GM21515 (cell line): ENCODE measurements at regions not wholly inside any gene's neighbourhood (a gene's known extent, or its start where the extent isn't known, plus 50 kb on each side); places are given as distances from the start of the nearest gene placed in this dataset.
"Not testable (repeated sequence)": the region's sequence is repeated elsewhere in the genome, so short reads cannot be mapped to it uniquely, and the experiment has no call there.

Experiments used
- ATAC-seq: cut with Tn5 transposase; IDR thresholded peaks from one replicate; pipeline ENCODE4 v1.9.1; 2021; ENCODE audit not compliant: unreplicated experiment

DNA sequence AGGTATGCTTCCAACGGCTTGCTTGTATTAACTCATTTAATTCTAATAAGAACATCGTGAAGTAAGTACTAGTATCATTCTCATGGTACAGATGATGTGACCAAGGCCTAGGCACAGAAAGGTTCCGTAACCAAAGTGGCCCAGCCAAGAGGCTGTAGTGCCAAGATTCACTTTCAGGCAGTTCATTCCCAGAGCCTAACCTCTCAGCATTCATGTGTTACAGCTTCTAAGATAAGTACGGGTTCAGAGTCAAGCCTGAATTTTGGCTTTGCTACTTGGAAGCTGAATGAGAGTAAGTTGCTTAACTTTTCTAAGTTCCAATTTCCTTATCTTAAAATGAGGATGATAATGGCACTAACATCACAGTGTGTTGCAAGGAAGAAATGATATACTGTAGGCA is 379.9 kb downstream of the AEBP2 start:
- no peak for ATAC-seq

GRCh38 chr12:19822476-19822875 is 383.2 kb downstream of the AEBP2 start:
- no peak for ATAC-seq

- not testable (repeated sequence) for ATAC-seq
Observed at GRCh38 chr12:19823326-19823725, 384.0 kb downstream of the AEBP2 start.

GRCh38 chr12:19826980-19827550 is 387.8 kb downstream of the AEBP2 start:
- no peak for ATAC-seq

GRCh38 chr12:19829100-19829853 is 390.0 kb downstream of the AEBP2 start:
- ATAC-seq: no peak

DNA sequence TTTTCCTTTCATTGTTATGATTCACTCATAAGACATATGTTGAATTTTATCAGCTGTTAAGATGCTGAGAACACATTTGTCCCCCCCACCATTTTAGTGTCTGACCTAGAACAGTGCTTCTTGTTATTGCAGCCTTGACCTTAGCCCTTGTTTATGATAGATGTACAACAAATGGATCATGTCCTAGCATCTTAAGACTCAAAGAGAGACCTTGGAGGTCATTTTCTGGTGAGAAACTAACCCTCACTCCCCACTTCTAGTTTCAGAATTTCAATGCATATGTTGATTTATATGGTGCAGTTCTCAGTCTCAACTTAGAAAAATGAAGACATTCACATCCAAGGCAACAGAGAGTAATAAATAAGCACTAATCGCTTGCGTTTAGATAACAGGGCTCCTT is 391.2 kb downstream of the AEBP2 start:
- no peak for ATAC-seq

- no peak for ATAC-seq
Observed at GRCh38 chr12:19833775-19834501, 394.6 kb downstream of the AEBP2 start.

DNA sequence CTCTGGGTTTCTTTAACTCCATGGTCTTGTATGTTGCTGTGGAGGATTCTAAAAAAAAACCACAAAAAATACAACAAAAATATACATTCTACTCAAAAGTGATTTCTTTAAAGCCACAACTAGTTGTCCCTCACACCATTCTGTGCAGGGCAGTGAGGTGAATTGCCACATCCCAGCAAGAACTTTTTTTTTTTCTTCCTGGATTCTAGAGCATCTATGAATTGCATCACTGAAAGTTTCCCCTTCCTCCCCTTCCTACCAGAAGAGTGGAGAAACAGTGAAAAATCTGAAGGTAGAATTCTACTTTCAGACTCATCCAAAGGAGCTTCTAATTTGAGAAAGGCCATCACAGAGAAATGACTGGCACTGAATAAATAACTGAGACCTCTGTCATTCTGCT is 395.3 kb downstream of the AEBP2 start:
- ATAC-seq: no peak

DNA sequence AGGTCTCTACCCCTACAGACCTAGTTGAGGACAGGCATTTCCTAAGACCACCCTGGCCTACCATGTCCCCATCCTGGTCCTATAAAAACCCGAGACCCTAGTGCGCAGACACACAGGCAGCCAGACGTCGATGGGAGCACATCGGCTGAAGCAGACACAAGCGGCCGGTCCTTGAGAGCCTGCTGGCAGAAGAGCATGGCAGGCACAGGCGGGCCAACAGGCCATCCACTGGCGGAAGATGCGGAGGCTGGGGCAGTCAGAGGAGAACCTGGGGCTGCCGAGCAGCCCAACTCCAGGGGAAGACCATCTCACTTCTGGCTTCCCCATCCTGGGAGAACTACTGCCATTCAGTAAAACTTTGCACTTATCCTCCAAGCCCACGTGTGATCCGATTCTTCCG is 396.8 kb downstream of the AEBP2 start:
- ATAC-seq: no peak

- no peak for ATAC-seq
Observed at GRCh38 chr12:19836456-19836855, 397.2 kb downstream of the AEBP2 start.

- ATAC-seq: no peak
Observed at GRCh38 chr12:19837543-19837942, 398.3 kb downstream of the AEBP2 start.

GRCh38 chr12:19841451-19841850 is 402.2 kb downstream of the AEBP2 start:
- no peak for ATAC-seq

DNA sequence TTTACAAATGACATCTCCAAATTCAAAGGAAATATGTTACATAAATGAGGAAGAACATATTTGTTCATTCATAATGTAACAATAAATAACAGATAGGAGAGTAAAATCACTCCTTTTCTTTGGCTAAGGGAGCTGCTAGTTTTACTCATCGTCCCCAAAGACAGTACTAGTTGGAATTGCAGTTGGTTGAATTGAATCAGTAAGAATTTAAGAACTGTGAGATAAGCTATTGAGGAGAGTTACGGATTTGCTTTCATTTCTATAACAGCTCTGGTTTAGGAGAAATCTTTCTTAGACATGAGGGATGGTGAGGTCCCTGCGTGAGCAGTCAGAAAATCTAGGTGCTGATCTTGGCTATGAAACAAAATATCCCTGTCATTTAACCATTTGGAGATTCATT is 402.8 kb downstream of the AEBP2 start:
- ATAC-seq: no peak

DNA sequence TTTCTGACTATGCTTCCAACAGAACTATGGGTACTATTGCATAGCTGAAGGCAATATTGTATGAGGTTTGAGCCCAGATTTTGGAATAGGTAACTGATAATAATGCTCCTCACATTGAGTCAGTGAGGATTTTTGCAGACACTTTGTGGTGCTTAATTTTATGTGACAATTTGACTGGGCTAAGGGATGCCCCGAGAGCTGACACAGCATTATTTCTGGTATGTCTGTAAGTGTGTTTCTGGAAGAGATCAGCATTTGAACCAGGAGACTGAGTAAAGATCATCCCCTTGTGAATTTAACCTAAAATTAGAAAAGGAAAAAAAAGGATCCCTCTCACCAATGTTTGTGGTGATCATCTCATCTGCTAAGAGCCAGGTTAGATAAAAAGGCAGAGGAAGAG is 404.9 kb downstream of the AEBP2 start:
- no peak for ATAC-seq

DNA sequence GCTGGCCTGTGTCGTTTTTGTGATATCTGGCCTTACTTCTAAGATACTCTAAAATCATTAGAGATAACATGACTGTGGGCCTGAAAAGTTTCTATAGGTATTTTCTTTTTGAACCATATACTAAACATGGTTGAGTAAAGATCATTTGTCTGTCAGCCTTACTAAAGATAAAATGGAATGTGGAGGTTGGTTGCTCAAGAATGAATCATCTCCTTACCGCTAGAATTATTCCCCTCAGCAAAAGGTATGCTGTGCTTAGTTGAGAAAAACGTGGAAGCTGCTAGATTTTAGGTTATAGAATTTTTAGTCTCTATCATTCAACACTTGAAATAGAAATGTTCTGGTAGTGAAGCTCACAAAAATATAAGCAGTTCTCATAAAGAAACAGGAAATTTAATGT is 407.3 kb downstream of the AEBP2 start:
- no peak for ATAC-seq

DNA sequence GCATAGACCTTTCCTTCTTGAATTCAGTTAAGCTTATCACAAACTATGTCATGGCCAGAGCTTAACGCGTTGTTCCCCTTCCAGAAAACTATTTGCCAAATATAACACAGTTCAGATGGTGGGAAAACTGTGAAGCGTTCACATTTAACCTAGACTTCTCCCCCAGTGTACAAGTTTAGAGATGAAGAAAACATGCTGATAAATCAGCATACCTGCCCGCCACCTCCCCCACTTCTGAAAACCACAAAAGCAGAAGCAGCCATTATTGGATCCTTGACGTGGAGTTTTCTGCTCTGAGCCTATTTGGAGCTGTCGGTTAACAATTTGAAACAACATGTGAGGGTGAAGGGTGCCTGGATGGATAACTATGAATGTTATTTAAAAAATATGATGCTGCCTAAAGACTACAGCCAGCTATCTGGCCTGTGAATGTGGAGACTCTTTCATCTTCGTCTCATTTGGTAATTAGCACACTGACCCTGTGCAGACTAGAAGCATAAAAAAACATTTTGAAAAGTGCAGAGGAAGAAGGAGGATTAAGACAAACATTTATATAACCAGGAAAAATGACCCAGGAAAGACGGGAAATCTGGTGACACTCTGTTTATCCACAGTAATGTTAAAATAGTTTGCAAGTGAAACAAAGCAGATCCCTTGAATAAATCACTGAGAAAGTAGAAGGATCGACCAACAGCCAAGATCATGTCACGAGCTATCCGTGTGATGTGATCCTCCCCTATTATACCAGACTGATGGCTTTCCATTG is 408.2 kb downstream of the AEBP2 start:
- no peak for ATAC-seq

GRCh38 chr12:19848421-19848820 is 409.1 kb downstream of the AEBP2 start:
- ATAC-seq: no peak

- no peak for ATAC-seq
Observed at GRCh38 chr12:19849208-19849607, 409.9 kb downstream of the AEBP2 start.

GRCh38 chr12:19850346-19851065 is 411.2 kb downstream of the AEBP2 start:
- no peak for ATAC-seq

GRCh38 chr12:19852100-19852855 is 413.0 kb downstream of the AEBP2 start:
- ATAC-seq: no peak
